ENCODE measurements at regions not wholly inside any gene's neighbourhood (a gene's known extent, or its start where the extent isn't known, plus 50 kb on each side); places are given as distances from the start of the nearest gene placed in this dataset.
A peak's percentile ranks its signal among the peaks of the same experiment; 100 is the strongest.
"Not testable (repeated sequence)": the region's sequence is repeated elsewhere in the genome, so short reads cannot be mapped to it uniquely, and the experiment has no call there.

GRCh38 chr2:18046017-18046416 lies 167.6 kb downstream of the KCNS3 start:
- H4K20me1 ChIP-seq (ENCODE audit: control insufficient read depth, extremely low read depth, insufficient read depth, low read length) = no peaks in the 10 kb centered on the region
- peaks cover 29% of the 10 kb centered on the region for H3K4me1 ChIP-seq (ENCODE audit: control insufficient read depth, extremely low read depth, insufficient read depth, low read length)
- DNase-seq (ENCODE audit: low read depth, low spot score) = no peak
- H3K27ac ChIP-seq (ENCODE audit: control insufficient read depth, insufficient read depth, low read length) = no peak overlapping the region
- H3K9ac ChIP-seq (ENCODE audit: control insufficient read depth, extremely low read depth, insufficient read depth, low read length) = no peak overlapping the region
- no peaks in the 10 kb centered on the region for H3K79me2 ChIP-seq (ENCODE audit: control insufficient read depth, insufficient read depth, low read length)
- no peaks in the 10 kb centered on the region for H3K9me1 ChIP-seq (ENCODE audit: control insufficient read depth, extremely low read depth, insufficient read depth, low read length)
- no peak overlapping the region for H3K4me2 ChIP-seq (ENCODE audit: control insufficient read depth, extremely low read depth, insufficient read depth, low read depth, low read length)
- H3K27me3 ChIP-seq (ENCODE audit: control insufficient read depth, extremely low read depth, insufficient read depth, low read length) = no peaks in the 10 kb centered on the region
- TF ChIP-seq EZH2 (IDR thresholded peaks at IDR 0.05; ENCODE audit: low read length) = no peak
- TF ChIP-seq, protein P1, sequence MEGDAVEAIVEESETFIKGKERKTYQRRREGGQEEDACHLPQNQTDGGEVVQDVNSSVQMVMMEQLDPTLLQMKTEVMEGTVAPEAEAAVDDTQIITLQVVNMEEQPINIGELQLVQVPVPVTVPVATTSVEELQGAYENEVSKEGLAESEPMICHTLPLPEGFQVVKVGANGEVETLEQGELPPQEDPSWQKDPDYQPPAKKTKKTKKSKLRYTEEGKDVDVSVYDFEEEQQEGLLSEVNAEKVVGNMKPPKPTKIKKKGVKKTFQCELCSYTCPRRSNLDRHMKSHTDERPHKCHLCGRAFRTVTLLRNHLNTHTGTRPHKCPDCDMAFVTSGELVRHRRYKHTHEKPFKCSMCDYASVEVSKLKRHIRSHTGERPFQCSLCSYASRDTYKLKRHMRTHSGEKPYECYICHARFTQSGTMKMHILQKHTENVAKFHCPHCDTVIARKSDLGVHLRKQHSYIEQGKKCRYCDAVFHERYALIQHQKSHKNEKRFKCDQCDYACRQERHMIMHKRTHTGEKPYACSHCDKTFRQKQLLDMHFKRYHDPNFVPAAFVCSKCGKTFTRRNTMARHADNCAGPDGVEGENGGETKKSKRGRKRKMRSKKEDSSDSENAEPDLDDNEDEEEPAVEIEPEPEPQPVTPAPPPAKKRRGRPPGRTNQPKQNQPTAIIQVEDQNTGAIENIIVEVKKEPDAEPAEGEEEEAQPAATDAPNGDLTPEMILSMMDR (optimal IDR thresholded peaks at IDR 0.05 in 1 of 3, IDR thresholded peaks at IDR 0.05 in 1 of 3, conservative IDR thresholded peaks at IDR 0.05 in 1 of 3; ENCODE audit: extremely low read depth in 1 of 3, insufficient read depth in 2 of 3, low read length in 3 of 3) = no peak
- no peaks in the 10 kb centered on the region for H3K36me3 ChIP-seq (ENCODE audit: control insufficient read depth in 2 of 2, extremely low read depth in 1 of 2, insufficient read depth in 2 of 2, low read length in 2 of 2)
- dilution Hi-C loops (cut with MboI; ENCODE audit: extremely low pct_ligation_motif_present, low sequenced_read_pairs) = no loop called here
- H2AFZ ChIP-seq (ENCODE audit: control insufficient read depth, low read length) = no peak overlapping the region
- FAIRE-seq = no peak
- no peak overlapping the region for H3K4me3 ChIP-seq (ENCODE audit: control insufficient read depth in 2 of 3, extremely low read depth in 1 of 3, insufficient read depth in 2 of 3, low read depth in 1 of 3, low read length in 3 of 3)
- no peaks in the 10 kb centered on the region for H3K9me3 ChIP-seq (ENCODE audit: control insufficient read depth, low read depth, low read length)

DNA sequence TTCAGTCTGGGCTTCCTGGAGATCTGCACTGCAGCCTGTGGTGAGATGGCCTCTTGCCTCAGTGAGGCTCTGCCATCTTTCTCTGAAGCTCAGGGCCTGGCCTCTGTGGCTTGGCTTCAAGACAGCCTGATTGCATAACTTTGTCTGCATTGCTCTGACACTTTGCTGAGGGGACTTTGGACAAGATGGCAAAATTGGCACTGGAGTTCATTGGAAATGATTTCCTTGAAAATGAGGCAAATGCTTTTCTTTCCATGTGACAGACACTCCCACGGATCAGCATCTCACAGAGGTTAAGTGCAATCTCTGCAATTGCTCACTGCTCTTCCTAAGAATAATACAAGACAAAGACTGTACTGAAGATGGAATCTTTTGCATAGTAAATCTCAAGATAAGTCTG lies 166.8 kb downstream of the KCNS3 start:
- H3K36me3 ChIP-seq (ENCODE audit: control insufficient read depth in 2 of 2, extremely low read depth in 1 of 2, insufficient read depth in 2 of 2, low read length in 2 of 2) = no peaks in the 10 kb centered on the region
- H3K4me2 ChIP-seq (ENCODE audit: control insufficient read depth, extremely low read depth, insufficient read depth, low read depth, low read length) = no peak overlapping the region
- H3K79me2 ChIP-seq (ENCODE audit: control insufficient read depth, insufficient read depth, low read length) = no peaks in the 10 kb centered on the region
- DNase-seq (ENCODE audit: low read depth, low spot score) (no peak), FAIRE-seq (peak; percentile 51)
- no peak overlapping the region for H3K9ac ChIP-seq (ENCODE audit: control insufficient read depth, extremely low read depth, insufficient read depth, low read length)
- dilution Hi-C loops (cut with MboI; ENCODE audit: extremely low pct_ligation_motif_present, low sequenced_read_pairs) = no loop called here
- H2AFZ ChIP-seq (ENCODE audit: control insufficient read depth, low read length) = no peak overlapping the region
- H3K4me3 ChIP-seq (ENCODE audit: control insufficient read depth in 2 of 3, extremely low read depth in 1 of 3, insufficient read depth in 2 of 3, low read depth in 1 of 3, low read length in 3 of 3) = no peak overlapping the region
- H4K20me1 ChIP-seq (ENCODE audit: control insufficient read depth, extremely low read depth, insufficient read depth, low read length) = no peaks in the 10 kb centered on the region
- H3K9me3 ChIP-seq (ENCODE audit: control insufficient read depth, low read depth, low read length) = no peaks in the 10 kb centered on the region
- H3K27ac ChIP-seq (ENCODE audit: control insufficient read depth, insufficient read depth, low read length) = no peak overlapping the region
- no peaks in the 10 kb centered on the region for H3K27me3 ChIP-seq (ENCODE audit: control insufficient read depth, extremely low read depth, insufficient read depth, low read length)
- peaks cover 29% of the 10 kb centered on the region for H3K4me1 ChIP-seq (ENCODE audit: control insufficient read depth, extremely low read depth, insufficient read depth, low read length)
- no peaks in the 10 kb centered on the region for H3K9me1 ChIP-seq (ENCODE audit: control insufficient read depth, extremely low read depth, insufficient read depth, low read length)
- TF ChIP-seq EZH2 (IDR thresholded peaks at IDR 0.05; ENCODE audit: low read length) = no peak
- TF ChIP-seq, protein P1 (optimal IDR thresholded peaks at IDR 0.05 in 1 of 3, IDR thresholded peaks at IDR 0.05 in 1 of 3, conservative IDR thresholded peaks at IDR 0.05 in 1 of 3; ENCODE audit: extremely low read depth in 1 of 3, insufficient read depth in 2 of 3, low read length in 3 of 3) = no peak

GRCh38 chr2:18017381-18017780 lies 138.9 kb downstream of the KCNS3 start:
- H3K9me3 ChIP-seq (ENCODE audit: control insufficient read depth, low read depth, low read length); H2AFZ ChIP-seq (ENCODE audit: control insufficient read depth, low read length); FAIRE-seq; H4K20me1 ChIP-seq (ENCODE audit: control insufficient read depth, extremely low read depth, insufficient read depth, low read length); H3K27me3 ChIP-seq (ENCODE audit: control insufficient read depth, extremely low read depth, insufficient read depth, low read length); dilution Hi-C loops (cut with MboI; ENCODE audit: extremely low pct_ligation_motif_present, low sequenced_read_pairs); H3K27ac ChIP-seq (ENCODE audit: control insufficient read depth, insufficient read depth, low read length); H3K79me2 ChIP-seq (ENCODE audit: control insufficient read depth, insufficient read depth, low read length); H3K36me3 ChIP-seq (ENCODE audit: control insufficient read depth in 2 of 2, extremely low read depth in 1 of 2, insufficient read depth in 2 of 2, low read length in 2 of 2); H3K4me3 ChIP-seq (ENCODE audit: control insufficient read depth in 2 of 3, extremely low read depth in 1 of 3, insufficient read depth in 2 of 3, low read depth in 1 of 3, low read length in 3 of 3); H3K4me2 ChIP-seq (ENCODE audit: control insufficient read depth, extremely low read depth, insufficient read depth, low read depth, low read length); DNase-seq (ENCODE audit: low read depth, low spot score); H3K9me1 ChIP-seq (ENCODE audit: control insufficient read depth, extremely low read depth, insufficient read depth, low read length); H3K9ac ChIP-seq (ENCODE audit: control insufficient read depth, extremely low read depth, insufficient read depth, low read length); H3K4me1 ChIP-seq (ENCODE audit: control insufficient read depth, extremely low read depth, insufficient read depth, low read length): not testable (repeated sequence)

Data from keratinocyte (primary cell).